ENCODE measurements at regions not wholly inside any gene's neighbourhood (a gene's known extent, or its start where the extent isn't known, plus 50 kb on each side); places are given as distances from the start of the nearest gene placed in this dataset.
A peak's percentile ranks its signal among the peaks of the same experiment; 100 is the strongest.

GRCh38 chr4:31613946-31614623, 893.9 kb downstream of the PCDH7 start:
- FAIRE-seq: no peak
- TF ChIP-seq, protein P1, sequence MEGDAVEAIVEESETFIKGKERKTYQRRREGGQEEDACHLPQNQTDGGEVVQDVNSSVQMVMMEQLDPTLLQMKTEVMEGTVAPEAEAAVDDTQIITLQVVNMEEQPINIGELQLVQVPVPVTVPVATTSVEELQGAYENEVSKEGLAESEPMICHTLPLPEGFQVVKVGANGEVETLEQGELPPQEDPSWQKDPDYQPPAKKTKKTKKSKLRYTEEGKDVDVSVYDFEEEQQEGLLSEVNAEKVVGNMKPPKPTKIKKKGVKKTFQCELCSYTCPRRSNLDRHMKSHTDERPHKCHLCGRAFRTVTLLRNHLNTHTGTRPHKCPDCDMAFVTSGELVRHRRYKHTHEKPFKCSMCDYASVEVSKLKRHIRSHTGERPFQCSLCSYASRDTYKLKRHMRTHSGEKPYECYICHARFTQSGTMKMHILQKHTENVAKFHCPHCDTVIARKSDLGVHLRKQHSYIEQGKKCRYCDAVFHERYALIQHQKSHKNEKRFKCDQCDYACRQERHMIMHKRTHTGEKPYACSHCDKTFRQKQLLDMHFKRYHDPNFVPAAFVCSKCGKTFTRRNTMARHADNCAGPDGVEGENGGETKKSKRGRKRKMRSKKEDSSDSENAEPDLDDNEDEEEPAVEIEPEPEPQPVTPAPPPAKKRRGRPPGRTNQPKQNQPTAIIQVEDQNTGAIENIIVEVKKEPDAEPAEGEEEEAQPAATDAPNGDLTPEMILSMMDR (IDR thresholded peaks at IDR 0.05; ENCODE audit: borderline replicate concordance, extremely low read depth, insufficient read depth): no peak
- Histone ChIP-seq H3K9me3 (ENCODE audit: control insufficient read depth in 2 of 3, insufficient read depth in 1 of 3, low read length in 3 of 3) (no peaks in the 10 kb centered on the region), H3K27ac (ENCODE audit: low read depth in 2 of 2, low read length in 2 of 2) (no peak overlapping the region), H3K9ac (ENCODE audit: low read length in 3 of 3) (no peak overlapping the region), H3K4me3 (ENCODE audit: low read length in 3 of 3) (no peak overlapping the region), H3K36me3 (ENCODE audit: control insufficient read depth in 2 of 3, insufficient read depth in 3 of 3, low read length in 3 of 3) (no peaks in the 10 kb centered on the region), H3K4me1 (ENCODE audit: control insufficient read depth in 2 of 3, insufficient read depth in 2 of 3, low read depth in 1 of 3, low read length in 3 of 3) (no peaks in the 10 kb centered on the region), H3K27me3 (ENCODE audit: control insufficient read depth, insufficient read depth, low read length) (no peaks in the 10 kb centered on the region)
- intact Hi-C loops (cut with DNase I): no loop called here
- DNase-seq: peak in 4 of 5 donors; percentile 11 to 32 (median 26)

- Histone ChIP-seq H3K9ac (ENCODE audit: low read length in 3 of 3) (no peak overlapping the region), H3K27ac (ENCODE audit: low read depth in 2 of 2, low read length in 2 of 2) (no peak overlapping the region), H3K4me3 (ENCODE audit: low read length in 3 of 3) (no peak overlapping the region), H3K36me3 (ENCODE audit: control insufficient read depth in 2 of 3, insufficient read depth in 3 of 3, low read length in 3 of 3) (no peaks in the 10 kb centered on the region), H3K27me3 (ENCODE audit: control insufficient read depth, insufficient read depth, low read length) (no peaks in the 10 kb centered on the region), H3K4me1 (ENCODE audit: control insufficient read depth in 2 of 3, insufficient read depth in 2 of 3, low read depth in 1 of 3, low read length in 3 of 3) (no peaks in the 10 kb centered on the region), H3K9me3 (ENCODE audit: control insufficient read depth in 2 of 3, insufficient read depth in 1 of 3, low read length in 3 of 3) (no peaks in the 10 kb centered on the region)
- intact Hi-C loops (cut with DNase I): no loop called here
- no peak for DNase-seq
- TF ChIP-seq, protein P1 (IDR thresholded peaks at IDR 0.05; ENCODE audit: borderline replicate concordance, extremely low read depth, insufficient read depth): no peak
- no peak for FAIRE-seq
These were observed 897.5 kb downstream of the PCDH7 start for GRCh38 chr4:31617667-31618066.

GRCh38 chr4:31620476-31620875, 900.3 kb downstream of the PCDH7 start:
- TF ChIP-seq, protein P1 (IDR thresholded peaks at IDR 0.05; ENCODE audit: borderline replicate concordance, extremely low read depth, insufficient read depth): no peak
- Histone ChIP-seq H3K27me3 (ENCODE audit: control insufficient read depth, insufficient read depth, low read length) (no peaks in the 10 kb centered on the region), H3K4me3 (ENCODE audit: low read length in 3 of 3) (no peak overlapping the region), H3K36me3 (ENCODE audit: control insufficient read depth in 2 of 3, insufficient read depth in 3 of 3, low read length in 3 of 3) (no peaks in the 10 kb centered on the region), H3K9ac (ENCODE audit: low read length in 3 of 3) (no peak overlapping the region), H3K9me3 (ENCODE audit: control insufficient read depth in 2 of 3, insufficient read depth in 1 of 3, low read length in 3 of 3) (no peaks in the 10 kb centered on the region), H3K4me1 (ENCODE audit: control insufficient read depth in 2 of 3, insufficient read depth in 2 of 3, low read depth in 1 of 3, low read length in 3 of 3) (no peaks in the 10 kb centered on the region), H3K27ac (ENCODE audit: low read depth in 2 of 2, low read length in 2 of 2) (no peak overlapping the region)
- FAIRE-seq (no peak), DNase-seq (no peak)
- intact Hi-C loops (cut with DNase I): no loop called here

GRCh38 chr4:31645236-31645635, 925.1 kb downstream of the PCDH7 start:
- no peaks in the 10 kb centered on the region for H3K9me3 ChIP-seq (ENCODE audit: control insufficient read depth in 2 of 3, insufficient read depth in 1 of 3, low read length in 3 of 3)
- no peak overlapping the region for H3K27ac ChIP-seq (ENCODE audit: low read depth in 2 of 2, low read length in 2 of 2)
- H3K4me3 ChIP-seq (ENCODE audit: low read length in 3 of 3): no peak overlapping the region
- FAIRE-seq (no peak), DNase-seq (no peak)
- H3K9ac ChIP-seq (ENCODE audit: low read length in 3 of 3): no peak overlapping the region
- TF ChIP-seq, protein P1 (IDR thresholded peaks at IDR 0.05; ENCODE audit: borderline replicate concordance, extremely low read depth, insufficient read depth): no peak
- H3K36me3 ChIP-seq (ENCODE audit: control insufficient read depth in 2 of 3, insufficient read depth in 3 of 3, low read length in 3 of 3): no peaks in the 10 kb centered on the region
- H3K27me3 ChIP-seq (ENCODE audit: control insufficient read depth, insufficient read depth, low read length): no peaks in the 10 kb centered on the region
- intact Hi-C loops (cut with DNase I): no loop called here
- H3K4me1 ChIP-seq (ENCODE audit: control insufficient read depth in 2 of 3, insufficient read depth in 2 of 3, low read depth in 1 of 3, low read length in 3 of 3): no peaks in the 10 kb centered on the region

Data from kidney (tissue), 13 donors.